HG03103 (cell line): ENCODE measurements at regions not wholly inside any gene's neighbourhood (a gene's known extent, or its start where the extent isn't known, plus 50 kb on each side); places are given as distances from the start of the nearest gene placed in this dataset.

ENCODE experiments used
- ATAC-seq: cut with Tn5 transposase; IDR thresholded peaks from one replicate; pipeline ENCODE4 v1.9.1; 2021; ENCODE audit warnings: low read depth; ENCODE audit not compliant: unreplicated experiment

DNA sequence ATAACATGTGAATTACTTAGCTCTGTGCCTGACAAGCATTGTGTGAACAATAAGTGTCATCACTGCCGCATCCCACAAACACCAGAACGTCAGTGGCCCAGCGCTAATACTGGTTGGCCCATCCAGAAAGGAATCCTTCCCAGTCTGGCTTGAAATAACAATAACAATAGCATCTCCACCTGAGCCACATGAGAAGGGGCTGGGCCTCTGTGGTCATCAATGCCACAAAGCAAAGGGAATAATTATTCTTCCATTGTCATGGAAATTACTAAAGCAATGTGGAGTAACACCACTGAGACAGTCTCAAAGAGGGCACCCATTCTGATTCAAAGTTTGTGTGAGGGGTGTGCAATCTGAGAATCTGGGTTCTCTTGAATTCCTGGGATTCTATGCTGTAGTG lies 105.7 kb upstream of the INHBA start:
- no peak for ATAC-seq

DNA sequence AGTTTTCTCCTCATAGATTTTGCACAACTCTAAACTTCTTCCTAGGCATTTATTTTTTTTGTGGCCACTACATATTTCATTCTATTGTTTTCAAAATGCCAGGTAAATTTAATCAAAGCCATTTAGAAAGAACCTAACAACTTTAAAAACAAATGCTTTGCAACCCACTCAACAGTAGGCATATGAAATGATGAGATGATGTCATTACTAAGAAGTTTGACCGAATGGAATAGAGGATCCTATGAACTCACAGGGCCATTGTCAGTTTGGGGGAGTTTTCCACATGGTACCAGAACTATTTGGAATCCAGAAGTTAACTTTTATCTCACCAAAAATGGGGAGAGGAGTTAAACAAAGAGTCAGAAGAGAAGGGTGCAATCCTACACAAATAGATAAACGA lies 100.7 kb upstream of the INHBA start:
- ATAC-seq: no peak

DNA sequence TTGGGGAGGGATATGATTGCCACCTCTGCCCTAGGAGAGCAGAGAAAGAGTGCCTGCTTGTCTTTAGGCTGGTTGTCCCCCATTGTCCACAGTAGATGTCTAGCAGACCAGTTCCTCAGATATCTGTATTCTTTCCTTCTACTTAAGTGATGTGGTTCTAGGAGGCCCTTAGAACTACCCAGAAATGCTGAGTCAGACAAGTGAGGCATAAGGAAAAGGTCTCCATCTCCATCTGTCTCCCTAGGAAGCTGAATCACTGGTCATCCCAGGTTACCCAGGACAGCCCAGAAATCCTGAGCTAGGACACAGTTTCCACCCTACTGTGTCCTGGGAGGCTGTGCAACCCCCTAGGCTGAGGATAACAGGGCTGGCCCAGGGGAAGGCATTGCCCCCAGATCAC lies 93.4 kb upstream of the INHBA start:
- no peak for ATAC-seq

DNA sequence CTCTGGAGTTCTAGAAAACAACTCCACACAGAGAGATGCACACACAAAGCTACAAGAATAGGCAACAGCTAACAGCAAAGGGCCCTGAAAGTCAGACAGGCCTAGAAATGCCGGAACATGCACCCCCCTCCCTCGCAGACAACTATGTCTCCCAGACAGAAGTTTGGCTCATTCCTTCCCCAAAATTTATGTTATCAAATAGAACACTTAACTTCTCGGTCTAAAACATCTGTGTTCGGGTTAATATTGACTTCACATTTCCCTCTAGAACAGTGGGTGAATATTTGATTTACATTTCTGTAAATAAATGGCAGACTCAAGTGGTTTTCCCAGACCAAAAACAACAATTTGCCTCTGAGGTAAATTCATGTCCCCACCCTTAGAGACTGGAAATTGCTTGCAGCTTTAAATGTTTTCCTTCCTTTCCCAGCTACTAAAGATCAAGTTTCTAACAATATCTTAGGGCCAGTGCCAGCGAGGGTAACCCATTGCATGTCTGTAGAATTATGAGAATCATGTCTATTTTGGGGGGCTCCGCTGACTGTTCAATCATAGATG lies 92.5 kb upstream of the INHBA start:
- no peak for ATAC-seq

DNA sequence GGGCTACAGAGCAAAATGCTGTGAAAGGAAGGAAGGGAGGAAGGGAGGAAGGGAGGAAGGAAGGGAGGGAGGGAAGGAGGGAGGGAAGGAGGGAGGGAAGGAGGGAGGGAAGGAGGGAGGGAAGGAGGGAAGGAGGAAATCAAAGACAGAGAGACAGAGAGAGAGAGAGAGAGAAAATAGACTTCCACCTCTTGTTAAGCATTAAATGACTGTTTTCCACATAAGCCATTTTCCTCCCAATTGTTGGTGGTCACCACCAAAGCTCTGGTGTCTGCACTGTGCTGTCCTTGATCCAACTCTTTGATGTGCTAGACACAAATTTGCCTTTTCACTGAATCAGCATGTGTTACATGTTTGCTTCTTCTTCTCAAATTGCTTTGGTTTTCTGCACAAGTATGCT lies 90.7 kb upstream of the INHBA start:
- ATAC-seq: no peak

DNA sequence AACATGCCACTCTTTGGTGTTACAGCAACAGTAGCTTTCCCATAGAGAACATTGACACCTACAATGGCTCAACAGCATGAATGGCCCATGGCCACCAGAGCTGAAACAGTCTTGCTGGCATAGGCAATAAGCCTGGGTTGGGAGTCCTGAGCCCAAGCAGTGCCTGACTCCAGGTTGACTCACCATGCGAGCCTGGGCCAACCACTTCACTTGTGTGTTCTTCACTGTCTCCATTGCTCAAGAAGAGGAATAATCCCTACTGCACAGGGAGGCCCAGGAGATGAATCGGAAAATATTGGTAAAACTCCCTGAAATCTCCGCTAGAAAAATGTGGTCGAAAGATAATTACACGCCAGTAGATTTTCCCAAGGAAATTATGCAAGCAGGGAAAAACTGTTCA lies 89.2 kb upstream of the INHBA start:
- no peak for ATAC-seq

DNA sequence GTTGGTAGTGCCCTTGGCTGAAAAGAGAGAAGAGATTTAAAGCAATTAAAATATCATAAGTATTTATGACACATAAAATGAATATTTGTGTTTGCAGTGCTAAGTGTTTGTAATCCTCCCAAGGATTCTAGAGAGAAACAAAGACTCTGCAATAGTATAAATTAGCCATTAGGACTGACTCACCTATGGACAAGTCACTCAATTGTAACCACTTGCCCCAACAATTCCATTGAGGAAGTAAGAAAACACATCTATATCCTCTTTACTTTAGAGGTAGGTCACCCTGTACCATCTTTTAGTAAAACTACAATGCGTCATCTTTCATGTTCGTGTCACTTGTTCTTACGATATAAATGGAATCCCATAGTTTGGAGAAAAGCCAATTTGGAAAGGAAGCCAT lies 85.7 kb upstream of the INHBA start:
- no peak for ATAC-seq

DNA sequence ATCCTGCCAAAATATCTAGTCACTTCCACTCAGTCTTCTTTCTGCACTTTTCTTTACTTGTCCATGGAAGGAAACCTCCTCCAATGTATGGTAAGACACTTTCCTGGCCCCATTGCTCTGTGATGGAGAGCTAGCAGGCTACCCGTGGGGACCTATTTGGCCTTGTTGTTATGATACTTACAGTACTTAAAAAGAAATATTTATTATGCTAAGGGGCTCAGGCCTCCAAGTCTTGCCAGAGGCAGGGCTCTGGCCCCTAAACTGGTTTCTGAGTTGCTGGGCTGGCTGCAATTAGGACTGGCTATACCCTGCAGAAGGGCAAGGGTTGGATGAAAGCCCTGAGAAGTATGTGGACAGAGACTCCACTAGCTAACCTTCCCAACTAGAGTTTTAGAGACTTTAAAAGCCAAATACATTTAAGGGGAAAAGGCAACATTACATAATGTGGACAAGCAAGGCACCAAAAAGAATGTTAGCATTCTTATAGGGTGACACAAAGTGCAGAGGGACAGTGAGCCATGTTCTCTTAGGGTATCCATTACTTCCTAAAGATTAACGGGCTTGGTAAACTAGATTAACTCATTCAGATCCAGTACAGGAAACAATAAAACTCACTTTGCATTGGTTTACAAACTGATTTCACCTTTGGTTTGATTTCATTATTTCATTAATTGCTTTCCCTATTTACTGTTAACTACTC lies 84.9 kb upstream of the INHBA start:
- no peak for ATAC-seq

DNA sequence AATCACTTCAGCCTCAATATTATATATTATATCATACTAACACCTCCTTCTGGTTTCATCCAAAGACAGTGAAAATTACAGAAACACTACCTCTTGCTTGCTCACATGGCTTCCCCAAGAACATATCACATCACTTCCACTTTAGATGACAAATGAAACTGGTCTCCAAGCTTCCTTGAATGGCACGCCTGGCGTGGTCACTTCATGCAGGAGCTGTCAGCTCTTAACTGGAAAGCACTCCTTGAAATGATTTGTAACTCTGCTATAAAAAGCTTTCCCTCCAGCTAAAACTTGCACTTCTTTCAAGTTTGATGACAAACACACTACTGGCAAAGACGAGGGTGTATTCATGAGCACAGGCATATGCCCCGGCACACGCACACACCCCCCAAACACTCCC lies 84.1 kb upstream of the INHBA start:
- ATAC-seq: no peak

DNA sequence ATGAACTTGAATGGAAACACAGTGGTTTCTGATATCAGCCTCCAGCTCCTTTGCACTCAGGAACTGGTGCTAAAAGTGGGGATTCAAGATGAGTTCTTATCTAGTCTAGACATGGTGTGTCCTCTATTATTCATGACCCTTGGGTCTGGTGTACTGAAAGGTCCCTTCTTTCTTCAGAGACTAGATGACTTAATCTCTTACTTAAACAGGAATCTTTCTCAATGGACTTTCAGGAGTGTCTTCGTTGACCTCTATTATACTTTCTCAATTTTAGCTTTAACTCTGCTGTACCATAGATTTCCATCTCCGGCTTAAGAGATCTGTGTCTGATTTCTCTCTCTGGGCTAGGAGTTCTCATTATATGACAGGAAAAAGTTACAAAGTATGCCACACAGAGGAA lies 83.5 kb upstream of the INHBA start:
- ATAC-seq: no peak

DNA sequence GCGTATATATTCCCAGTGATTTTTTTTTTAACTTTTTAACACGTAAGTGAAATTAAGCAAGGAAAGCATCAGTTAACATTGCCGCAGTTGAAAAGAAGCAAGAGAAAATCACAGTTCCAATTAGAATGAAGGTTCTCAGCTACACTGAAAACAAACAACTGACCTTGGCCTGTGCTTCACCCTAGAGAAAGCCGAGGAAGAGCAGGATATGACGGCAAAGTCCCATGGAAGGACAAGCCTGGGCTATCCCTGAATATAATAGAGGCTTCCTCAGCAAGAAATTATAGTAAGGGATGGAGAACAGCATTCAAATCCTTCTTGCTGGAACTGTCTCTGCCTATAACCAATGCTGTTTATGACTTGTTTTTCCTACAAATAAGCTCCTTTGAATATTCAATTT lies 83.0 kb upstream of the INHBA start:
- ATAC-seq: no peak

DNA sequence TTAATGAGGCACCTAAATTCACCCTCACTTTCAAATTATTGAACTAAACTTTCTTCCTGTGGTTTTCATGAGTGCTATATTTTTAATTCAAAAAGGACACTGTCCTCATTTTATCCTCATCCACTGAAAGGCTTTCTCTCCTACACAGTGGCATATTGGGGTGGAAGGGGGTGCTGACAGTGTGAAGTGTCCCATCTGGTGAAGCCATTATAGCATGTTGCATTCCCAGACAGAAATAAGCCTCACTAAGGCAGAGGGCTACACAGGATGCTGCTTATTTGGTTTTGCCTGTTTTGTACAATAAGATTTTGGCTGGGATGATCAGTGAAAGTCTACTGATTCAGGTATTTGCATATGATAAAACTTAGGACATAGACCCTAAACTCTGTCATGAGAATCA lies 82.4 kb upstream of the INHBA start:
- no peak for ATAC-seq

DNA sequence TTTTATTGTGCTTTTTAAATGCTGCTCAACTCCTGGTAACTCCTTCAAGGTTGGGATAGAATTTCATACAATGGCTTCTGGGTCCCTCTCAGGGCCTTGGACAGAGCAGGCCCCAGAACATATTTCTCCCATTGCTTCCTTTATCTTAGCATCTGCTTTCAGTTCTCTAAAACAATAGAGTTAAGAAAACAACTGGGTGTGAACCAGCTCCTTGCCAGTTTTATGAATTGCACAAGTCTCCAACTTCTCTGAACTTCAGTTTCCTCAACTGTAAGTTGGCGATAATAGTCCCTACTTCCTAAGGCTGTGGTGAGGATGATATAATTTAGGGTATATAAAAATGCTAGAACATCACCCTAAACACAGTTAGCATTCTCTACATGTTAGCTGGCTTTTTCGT lies 77.0 kb upstream of the INHBA start:
- ATAC-seq: peak; percentile 72

DNA sequence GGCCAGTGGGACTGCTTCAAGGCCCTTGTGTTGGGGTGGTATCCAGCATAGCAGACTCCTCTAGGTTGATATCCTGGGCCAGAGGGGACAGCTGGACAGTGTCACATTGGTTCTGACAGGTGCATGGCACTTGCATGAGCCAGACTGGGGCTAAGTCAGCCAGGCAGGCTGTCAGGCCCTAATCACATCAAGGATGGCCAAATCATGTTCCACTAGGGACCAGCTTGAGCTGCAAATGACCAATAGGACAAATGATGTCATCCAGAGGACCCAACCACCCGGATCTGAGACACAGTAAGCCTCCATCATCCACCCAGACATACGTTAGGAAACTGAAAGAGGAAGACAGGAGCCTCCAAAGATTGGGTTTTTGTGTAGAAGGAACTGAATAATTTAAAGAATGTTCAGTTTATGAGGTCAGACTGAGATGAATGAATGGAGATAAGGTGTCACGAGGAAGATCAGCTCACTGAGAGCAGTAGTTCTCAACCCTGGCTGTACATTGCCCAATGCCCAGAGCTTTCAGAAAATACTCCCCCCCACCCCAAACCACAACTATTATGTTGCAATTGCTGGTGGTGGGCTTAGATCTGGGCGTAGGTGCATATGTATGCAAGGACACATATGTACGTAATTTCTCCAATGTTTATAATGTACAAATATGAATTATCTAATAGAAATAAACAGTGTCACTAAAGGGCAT lies 75.2 kb upstream of the INHBA start:
- ATAC-seq: no peak

DNA sequence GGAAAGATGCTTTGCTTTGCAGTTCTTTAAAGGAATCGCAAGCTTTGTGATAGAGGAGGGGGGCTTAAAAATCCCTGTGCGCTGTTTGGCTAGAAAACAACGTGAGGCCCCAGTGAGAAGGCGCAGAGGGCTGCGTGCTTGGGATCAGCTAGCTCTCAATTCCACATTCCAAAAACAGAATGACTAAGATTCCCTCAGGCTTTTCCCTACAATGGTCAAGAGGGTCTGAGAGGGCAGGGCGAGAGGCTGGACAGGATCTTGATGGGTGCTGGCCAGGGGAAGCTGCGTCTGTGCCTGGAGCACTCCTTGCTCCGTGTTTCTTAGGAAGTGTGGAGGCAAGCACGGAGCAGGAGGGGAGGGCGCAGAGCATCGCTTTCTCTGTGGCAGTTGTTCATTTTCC lies 72.1 kb upstream of the INHBA start:
- no peak for ATAC-seq

DNA sequence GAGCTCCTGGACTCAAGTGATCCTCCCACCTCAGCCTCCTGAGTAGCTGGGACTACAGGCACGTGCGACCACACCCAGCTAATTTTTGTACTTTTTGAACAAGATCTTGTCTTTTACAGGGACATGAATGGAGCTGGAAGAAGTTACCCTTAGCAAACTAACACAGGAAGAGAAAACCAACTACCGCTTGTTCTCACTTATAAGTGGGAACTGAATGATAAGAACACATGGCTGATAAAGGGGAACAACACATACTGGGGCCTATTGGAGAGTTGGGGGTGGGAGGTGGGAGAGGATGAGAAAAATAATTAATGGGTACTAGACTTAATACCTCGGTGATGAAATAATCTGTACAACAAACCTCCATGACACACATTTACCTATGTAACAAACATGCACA lies 70.9 kb upstream of the INHBA start:
- no peak for ATAC-seq

DNA sequence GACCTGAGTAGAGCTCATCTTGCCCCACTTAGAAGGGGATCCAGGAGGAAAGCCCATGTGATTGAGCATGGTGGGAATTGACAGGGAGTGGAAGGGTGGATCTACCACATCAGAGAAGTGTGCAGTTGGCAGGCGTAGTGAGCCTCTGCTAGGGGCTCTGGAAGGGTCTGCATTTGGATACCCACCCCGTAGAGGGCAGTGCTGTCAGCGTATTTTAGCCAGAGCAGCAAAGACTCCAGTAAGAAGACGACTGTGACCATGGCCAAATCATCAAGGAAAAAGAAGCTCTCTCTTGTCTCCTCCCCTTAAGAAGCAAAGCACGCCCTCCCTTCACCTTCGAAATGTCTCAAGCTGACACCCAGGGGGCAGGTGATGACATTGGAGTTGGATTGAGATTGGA lies 68.8 kb upstream of the INHBA start:
- no peak for ATAC-seq

DNA sequence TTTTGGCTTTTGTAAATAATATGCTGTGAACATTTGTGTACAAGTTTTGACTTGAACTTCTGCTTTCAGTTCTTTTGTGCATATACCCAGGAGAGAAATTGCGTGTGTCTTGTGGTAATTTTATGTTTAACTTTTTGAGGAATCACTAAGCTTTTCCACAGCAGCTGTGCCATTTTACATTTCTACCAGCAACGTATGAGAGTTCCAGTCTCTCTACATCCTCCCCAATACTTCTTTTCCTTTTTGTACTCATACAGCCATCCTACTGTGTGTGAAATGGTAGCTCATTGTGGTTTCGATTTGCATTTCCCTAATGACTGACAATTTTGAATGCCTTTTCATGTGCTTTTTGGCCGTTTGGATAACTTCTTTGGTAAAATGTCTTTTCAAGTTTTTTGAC lies 66.3 kb upstream of the INHBA start:
- no peak for ATAC-seq

DNA sequence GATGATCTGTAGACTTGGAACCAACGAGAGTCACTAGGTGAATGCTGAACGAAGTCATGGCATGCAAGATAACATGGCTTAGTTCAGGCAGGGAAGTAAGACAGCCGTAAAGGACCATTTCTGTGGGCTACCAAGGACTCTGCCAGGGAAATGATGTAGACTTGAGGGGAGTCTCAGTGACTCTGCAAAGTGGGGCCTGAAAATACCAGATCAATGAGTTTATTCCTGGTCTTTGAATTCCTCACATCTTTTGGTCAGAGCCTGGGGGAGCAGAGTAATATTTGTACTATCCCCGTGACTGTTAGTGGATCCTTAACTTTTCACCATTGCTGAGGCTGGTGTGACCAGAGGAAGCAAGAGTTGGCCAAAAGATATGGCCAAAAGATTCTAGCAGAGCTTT lies 60.7 kb upstream of the INHBA start:
- no peak for ATAC-seq

DNA sequence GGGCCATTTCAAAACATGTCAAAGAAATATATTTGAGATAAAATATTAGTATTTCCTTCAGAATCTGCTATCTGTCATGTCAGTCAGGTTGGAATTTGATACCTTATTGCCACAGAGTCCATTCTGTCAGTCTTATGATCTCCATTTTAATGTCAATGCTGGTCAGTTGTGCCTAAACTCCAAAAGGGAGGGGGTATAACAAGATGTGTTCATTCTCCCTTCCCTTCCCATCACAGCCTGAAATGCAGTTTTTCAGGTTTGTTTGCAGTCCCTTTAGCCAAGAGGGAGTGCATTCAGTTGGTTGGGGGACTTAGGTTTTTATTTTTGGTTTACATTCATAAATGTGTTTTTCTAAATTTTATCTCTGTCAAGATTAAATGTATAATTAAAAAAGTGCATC lies 59.8 kb upstream of the INHBA start:
- no peak for ATAC-seq

DNA sequence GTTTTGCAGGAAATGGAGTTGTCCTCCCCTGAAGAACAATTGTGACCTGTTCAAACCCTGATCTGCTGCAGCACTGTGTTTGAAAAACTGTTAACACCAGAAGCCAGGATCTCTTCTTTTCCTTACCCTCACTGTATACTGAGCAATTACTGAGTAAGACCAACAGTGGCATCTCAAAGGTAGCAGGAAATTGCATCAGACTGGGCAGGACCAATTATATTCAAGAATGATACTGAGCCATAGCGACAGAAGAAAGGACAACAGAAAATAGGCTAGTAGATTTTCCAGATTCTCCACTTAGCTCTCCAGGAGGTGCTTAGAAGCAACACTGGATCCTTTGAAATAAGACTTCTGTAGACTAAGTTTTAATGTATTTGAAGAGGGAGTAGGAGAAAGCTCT lies 57.4 kb upstream of the INHBA start:
- ATAC-seq: no peak

DNA sequence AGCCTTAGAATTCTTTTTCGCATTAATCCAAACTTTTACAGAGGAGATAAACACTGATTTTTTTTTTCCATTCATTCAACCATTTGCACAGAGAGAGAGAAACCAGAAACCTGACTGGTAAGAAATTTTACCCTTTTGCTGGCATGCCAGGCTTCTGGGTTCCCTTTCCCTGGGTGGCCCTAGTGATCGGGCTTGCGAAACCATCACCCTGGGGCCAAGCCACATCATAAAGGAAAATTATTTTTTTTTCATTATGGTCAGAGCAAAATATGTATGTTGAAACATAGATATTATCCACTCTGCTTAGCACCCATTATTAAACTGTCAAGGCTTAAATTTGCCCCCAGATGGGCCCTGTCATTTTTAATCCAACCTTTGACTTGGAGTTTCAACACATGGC lies 55.4 kb upstream of the INHBA start:
- ATAC-seq: no peak
